Neuronal stem cell (in vitro differentiated cells): ENCODE measurements at regions not wholly inside any gene's neighbourhood (a gene's known extent, or its start where the extent isn't known, plus 50 kb on each side); places are given as distances from the start of the nearest gene placed in this dataset.
A peak's percentile ranks its signal among the peaks of the same experiment; 100 is the strongest.

ENCODE experiments used
- DNase-seq: peaks from one replicate; pipeline ENCODE4 v3.0.0-alpha.2; 2013; ENCODE audit warnings: low spot score
- H2AFZ ChIP-seq: one replicate; pipeline ENCODE4 v1.6.1; 2013; ENCODE audit warnings: mild to moderate bottlenecking, low read length, inconsistent platforms
- H2AK5ac ChIP-seq: 2 replicates; pipeline ENCODE4 v1.6.1; 2013; ENCODE audit warnings: low read depth, mild to moderate bottlenecking, inconsistent platforms, low read length, moderate library complexity, mixed read lengths
- H2BK120ac ChIP-seq: 2 replicates; pipeline ENCODE4 v1.6.1; 2013; ENCODE audit warnings: low read depth, mild to moderate bottlenecking, inconsistent platforms, low read length, moderate library complexity, mixed read lengths
- H2BK12ac ChIP-seq: one replicate; pipeline ENCODE4 v1.6.1; 2013; ENCODE audit warnings: low read length, inconsistent platforms
- H2BK15ac ChIP-seq: 2 replicates; pipeline ENCODE4 v1.6.1; 2013; ENCODE audit warnings: mild to moderate bottlenecking, low read length, inconsistent platforms, mixed read lengths
- H2BK5ac ChIP-seq: one replicate; pipeline ENCODE4 v1.6.1; 2013; ENCODE audit warnings: inconsistent platforms, mild to moderate bottlenecking, low read length, moderate library complexity
- H3K14ac ChIP-seq: one replicate; pipeline ENCODE4 v1.6.1; 2013; ENCODE audit warnings: low read length, inconsistent platforms
- H3K18ac ChIP-seq: 2 replicates; pipeline ENCODE4 v1.6.1; 2013; ENCODE audit warnings: low read length, inconsistent platforms
- H3K23ac ChIP-seq: 2 replicates; pipeline ENCODE4 v1.6.1; 2013; ENCODE audit warnings: low read depth, mild to moderate bottlenecking, mixed read lengths, low read length, inconsistent platforms; ENCODE audit not compliant: poor library complexity
- H3K27ac ChIP-seq: replicated peaks from 3 replicates; pipeline ENCODE4 v1.5.1; 2013; ENCODE audit warnings: low read length, inconsistent platforms
- H3K27me3 ChIP-seq, 3 experiments: 2 replicates each; pipeline ENCODE4 v1.6.1; 2013; ENCODE audit warnings: low read length in 3 of 3, mild to moderate bottlenecking in 2 of 3, inconsistent platforms in 1 of 3, low read depth in 1 of 3, mixed read lengths in 1 of 3, moderate library complexity in 1 of 3; ENCODE audit not compliant: control insufficient read depth in 3 of 3, insufficient read depth in 3 of 3
- H3K36me3 ChIP-seq, 2 donors: replicated peaks in 1 of 2; 2 replicates each; pipeline ENCODE4 v1.6.1; 2013; ENCODE audit warnings: low read length in 2 of 2; ENCODE audit not compliant: control insufficient read depth in 2 of 2, insufficient read depth in 2 of 2
- H3K4ac ChIP-seq: 2 replicates; pipeline ENCODE4 v1.6.1; 2013; ENCODE audit warnings: inconsistent platforms, mild to moderate bottlenecking, low read length, moderate library complexity
- H3K4me1 ChIP-seq, 2 donors: 1 replicate in 1 of 2; 2 replicates in 1 of 2; pipeline ENCODE4 v1.6.1; 2013; ENCODE audit warnings: low read length in 2 of 2, low read depth in 1 of 2; ENCODE audit not compliant: control insufficient read depth in 2 of 2, insufficient read depth in 1 of 2
- H3K4me2 ChIP-seq: one replicate; pipeline ENCODE4 v1.6.1; 2013; ENCODE audit warnings: mild to moderate bottlenecking, low read length, inconsistent platforms; ENCODE audit not compliant: insufficient read depth, poor library complexity, severe bottlenecking
- H3K4me3 ChIP-seq, 2 donors: 2 replicates each; pipeline ENCODE4 v1.5.1; 2013; ENCODE audit warnings: low read length in 2 of 2, mild to moderate bottlenecking in 2 of 2, inconsistent platforms in 1 of 2, moderate library complexity in 1 of 2
- H3K79me1 ChIP-seq: one replicate; pipeline ENCODE4 v1.6.1; 2013; ENCODE audit warnings: low read depth, mild to moderate bottlenecking, inconsistent platforms, low read length, moderate library complexity
- H3K9ac ChIP-seq: one replicate; pipeline ENCODE4 v1.6.1; 2013; ENCODE audit warnings: mild to moderate bottlenecking, low read depth, low read length, inconsistent platforms; ENCODE audit not compliant: poor library complexity
- H3K9me3 ChIP-seq, 2 donors: replicated peaks in 1 of 2; 2 replicates each; pipeline versions ENCODE3 to v1.6.1; 2013; ENCODE audit warnings: low read length in 2 of 2, mild to moderate bottlenecking in 2 of 2, inconsistent platforms in 1 of 2, low read depth in 1 of 2, mixed read lengths in 1 of 2, moderate library complexity in 1 of 2; ENCODE audit not compliant: control insufficient read depth in 2 of 2, insufficient read depth in 1 of 2
- H4K8ac ChIP-seq: one replicate; pipeline ENCODE4 v1.6.1; 2013; ENCODE audit warnings: low read depth, mild to moderate bottlenecking, inconsistent platforms, low read length, moderate library complexity
- H4K91ac ChIP-seq: one replicate; pipeline ENCODE4 v1.6.1; 2013; ENCODE audit warnings: low read length, low read depth, mild to moderate bottlenecking, inconsistent platforms; ENCODE audit not compliant: poor library complexity
- WGBS, 2 donors: extraction: QIAGEN DNeasy Blood & Tissue Kit; methylation state at CpG; one replicate each; pipeline ENCODE4 v1.1.7; 2013; ENCODE audit warnings: missing lambda C conversion rate in 2 of 2, mixed read lengths in 1 of 2; ENCODE audit not compliant: insufficient read length in 2 of 2, insufficient replicate concordance in 1 of 2; ENCODE audit errors: extremely low coverage in 2 of 2; 5-methylcytosine and 5-hydroxymethylcytosine counted together

DNA sequence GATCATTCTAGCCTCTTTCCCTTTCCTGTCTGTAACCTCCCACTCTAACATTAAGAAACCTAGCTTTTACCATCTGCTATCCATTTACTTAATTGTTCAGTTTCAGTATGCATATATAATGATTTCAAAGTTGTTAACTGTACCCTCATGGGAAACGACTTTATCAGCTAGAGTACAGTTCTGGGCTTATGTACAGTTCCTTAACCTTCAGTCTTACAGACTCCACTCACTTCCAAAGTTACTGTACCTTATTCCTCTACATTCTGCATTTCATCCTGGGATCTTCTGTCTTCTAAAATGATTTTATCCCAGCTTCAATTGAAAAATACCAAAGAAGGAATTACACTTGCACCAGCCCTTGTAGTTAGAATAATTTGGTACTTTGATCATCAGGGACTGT is 108.7 kb upstream of the KCNE2 start:
- Histone ChIP-seq H3K4me3 (no peak overlapping the region), H3K27me3 (peaks cover 0 to 2% (median 0%) of the 10 kb centered on the region in 3 experiments), H4K8ac (no peak overlapping the region), H3K18ac (no peak overlapping the region), H2BK5ac (no peak overlapping the region), H2BK120ac (no peak overlapping the region), H3K27ac (no peak overlapping the region), H4K91ac (no peak overlapping the region), H3K4me1 (no peaks in the 10 kb centered on the region), H3K23ac (no peak overlapping the region), H2AK5ac (no peak overlapping the region), H2AFZ (no peak overlapping the region), H3K14ac (no peak overlapping the region), H2BK15ac (no peak overlapping the region), H3K4me2 (no peak overlapping the region), H3K36me3 (no peaks in the 10 kb centered on the region), H3K9me3 (peaks cover 8 to 10% of the 10 kb centered on the region in 2 donors), H3K9ac (no peak overlapping the region), H3K79me1 (no peaks in the 10 kb centered on the region), H2BK12ac (no peak overlapping the region), H3K4ac (no peak overlapping the region)
- DNase-seq, result no peak
- no CpG with 5 or more reads among the region's 1 CpG for WGBS, 2 donors

DNA sequence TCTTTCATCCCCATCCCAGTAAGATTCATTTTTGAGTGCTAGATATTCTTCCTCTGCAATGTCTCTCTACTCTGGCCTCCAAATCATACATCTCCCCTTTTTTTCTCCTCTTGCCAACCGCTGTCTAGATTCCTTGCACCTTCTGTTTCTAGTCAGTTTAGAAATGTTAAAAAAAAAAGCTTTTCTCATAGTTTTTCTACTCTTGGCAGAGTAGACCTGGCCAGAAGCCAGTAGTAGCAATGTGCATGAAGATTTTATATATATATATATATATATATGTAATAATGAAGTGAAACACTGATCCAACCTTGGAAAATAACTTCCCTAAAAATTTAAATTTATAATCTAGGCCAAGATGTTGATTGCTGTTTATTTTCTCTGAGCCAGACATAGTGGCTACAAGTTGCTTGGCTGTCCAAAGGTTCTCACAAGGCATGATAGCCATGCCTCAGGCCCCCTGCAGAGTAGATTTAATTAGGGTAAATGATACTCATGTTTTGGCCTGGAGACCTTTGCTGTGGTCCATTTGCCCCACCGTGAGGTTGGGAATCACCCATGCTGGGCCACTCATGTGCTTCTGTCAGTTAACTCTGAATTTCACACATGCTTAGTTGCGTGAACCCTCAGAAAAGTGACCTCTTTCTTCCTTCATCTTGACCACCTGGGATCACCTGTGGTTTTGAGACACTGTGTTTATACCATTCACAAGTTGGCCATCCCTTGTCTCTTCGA is 103.4 kb upstream of the KCNE2 start:
- no CpG with 5 or more reads among the region's 4 CpGs for WGBS, 2 donors

DNA sequence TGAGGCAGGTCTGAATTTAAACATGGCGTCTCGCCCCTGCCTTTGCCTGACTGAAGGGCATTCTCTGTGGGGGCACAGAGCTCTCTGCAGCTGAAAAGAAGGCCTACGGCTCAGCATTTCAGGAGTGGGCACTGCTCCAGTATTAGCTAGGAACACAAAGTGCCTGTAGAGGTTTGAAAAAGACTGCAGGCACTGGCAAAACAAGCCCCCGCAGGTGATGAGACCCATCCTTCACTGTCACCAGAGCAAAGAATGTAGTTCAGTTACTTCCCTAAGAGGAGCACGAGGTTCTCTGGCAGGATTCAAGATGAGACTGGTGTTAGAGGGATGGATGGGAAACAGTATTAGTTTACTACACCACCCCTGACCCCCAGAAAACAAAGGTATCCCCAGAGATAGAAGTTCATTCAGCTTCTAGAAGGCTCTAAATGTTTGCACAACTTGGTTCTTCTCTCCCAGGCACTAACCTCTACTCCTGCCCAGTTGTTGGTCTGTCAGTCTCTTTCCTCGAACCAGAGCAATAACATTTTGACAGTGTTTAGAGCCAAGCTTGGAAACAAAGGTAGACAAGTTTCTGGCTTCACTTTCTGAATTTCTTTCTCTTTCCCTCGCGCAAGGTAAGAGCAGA is 101.9 kb upstream of the KCNE2 start:
- H4K91ac ChIP-seq, result no peak overlapping the region
- no peaks in the 10 kb centered on the region for H3K36me3 ChIP-seq
- H3K4me2 ChIP-seq, result no peak overlapping the region
- no peak overlapping the region for H3K9ac ChIP-seq
- no peak overlapping the region for H2BK120ac ChIP-seq
- H3K9me3 ChIP-seq, result no peaks in the 10 kb centered on the region
- H2BK12ac ChIP-seq, result no peak overlapping the region
- no peak overlapping the region for H3K4me3 ChIP-seq
- H2BK5ac ChIP-seq, result no peak overlapping the region
- no peak overlapping the region for H2AFZ ChIP-seq
- no peak overlapping the region for H3K27ac ChIP-seq
- H2AK5ac ChIP-seq, result no peak overlapping the region
- no CpG with 5 or more reads among the region's 8 CpGs for WGBS, 2 donors
- H3K79me1 ChIP-seq, result no peaks in the 10 kb centered on the region
- no peak for DNase-seq
- H3K14ac ChIP-seq, result peak overlapping the region; percentile 11
- no peak overlapping the region for H4K8ac ChIP-seq
- H3K4ac ChIP-seq, result no peak overlapping the region
- peaks cover 0 to 2% (median 0%) of the 10 kb centered on the region in 3 experiments for H3K27me3 ChIP-seq
- no peaks in the 10 kb centered on the region for H3K4me1 ChIP-seq
- H3K23ac ChIP-seq, result no peak overlapping the region
- H3K18ac ChIP-seq, result no peak overlapping the region
- H2BK15ac ChIP-seq, result no peak overlapping the region

More for the DNA sequence above, 103.4 kb upstream of the KCNE2 start:
- Histone ChIP-seq H2BK15ac (no peak overlapping the region), H3K36me3 (no peaks in the 10 kb centered on the region), H3K27ac (no peak overlapping the region), H3K79me1 (no peaks in the 10 kb centered on the region), H3K4me3 (no peak overlapping the region), H3K4me2 (no peak overlapping the region), H3K9ac (no peak overlapping the region), H2BK120ac (no peak overlapping the region), H3K14ac (no peak overlapping the region), H4K91ac (no peak overlapping the region), H2AFZ (no peak overlapping the region), H4K8ac (no peak overlapping the region), H3K4ac (no peak overlapping the region), H2BK12ac (no peak overlapping the region), H2AK5ac (no peak overlapping the region), H3K18ac (no peak overlapping the region), H3K27me3 (peaks cover 0 to 2% (median 0%) of the 10 kb centered on the region in 3 experiments), H3K23ac (no peak overlapping the region), H3K4me1 (no peaks in the 10 kb centered on the region), H3K9me3 (peaks cover under 1 to 2% of the 10 kb centered on the region in 2 donors), H2BK5ac (no peak overlapping the region)
- DNase-seq, result no peak

DNA sequence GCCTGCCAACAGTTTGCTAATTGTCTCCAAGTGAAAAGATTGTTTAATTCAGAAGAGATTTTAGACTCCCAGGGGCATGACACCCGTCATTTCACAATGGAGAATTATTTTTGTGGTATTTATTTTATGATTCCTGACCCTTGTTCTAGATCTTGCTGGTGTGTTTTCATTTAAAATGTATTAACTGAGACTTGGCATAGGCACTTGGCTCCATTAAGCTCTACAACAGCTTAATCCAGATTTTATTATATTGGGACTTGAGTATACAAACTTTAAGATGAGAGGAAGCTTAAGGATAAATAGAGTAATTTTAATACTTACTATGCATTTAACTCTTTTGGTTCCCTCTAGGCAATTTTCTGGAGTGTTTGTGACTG is 101.3 kb upstream of the KCNE2 start:
- H2AFZ ChIP-seq, result no peak overlapping the region
- H3K9ac ChIP-seq, result no peak overlapping the region
- WGBS, 2 donors, result no CpG with 5 or more reads among the region's 1 CpG
- no peak overlapping the region for H3K4me2 ChIP-seq
- no peaks in the 10 kb centered on the region for H3K36me3 ChIP-seq
- H3K27ac ChIP-seq, result no peak overlapping the region
- H3K9me3 ChIP-seq, result no peaks in the 10 kb centered on the region
- no peak overlapping the region for H3K4me3 ChIP-seq
- no peak overlapping the region for H2BK15ac ChIP-seq
- H3K23ac ChIP-seq, result no peak overlapping the region
- no peak overlapping the region for H2AK5ac ChIP-seq
- H3K4me1 ChIP-seq, result no peaks in the 10 kb centered on the region
- peaks cover 0 to 2% (median 0%) of the 10 kb centered on the region in 3 experiments for H3K27me3 ChIP-seq
- H2BK5ac ChIP-seq, result no peak overlapping the region
- H3K18ac ChIP-seq, result no peak overlapping the region
- no peak overlapping the region for H2BK12ac ChIP-seq
- no peak overlapping the region for H3K4ac ChIP-seq
- H2BK120ac ChIP-seq, result no peak overlapping the region
- H3K14ac ChIP-seq, result no peak overlapping the region
- H4K8ac ChIP-seq, result no peak overlapping the region
- no peak for DNase-seq
- H4K91ac ChIP-seq, result no peak overlapping the region
- H3K79me1 ChIP-seq, result no peaks in the 10 kb centered on the region
